Panc1 (cell line): ENCODE measurements at regions not wholly inside any gene's neighbourhood (a gene's known extent, or its start where the extent isn't known, plus 50 kb on each side); places are given as distances from the start of the nearest gene placed in this dataset.

Experiments used
- ATAC-seq: fragments of 200-7000 bp; cut with Tn5 transposase; 2 replicates; pipeline ENCODE4 v1.9.1; 2020; ENCODE audit warnings: mild to moderate bottlenecking, moderate library complexity
- BruUV-seq: library from RNA; stranded (reverse); fragments of 400-500 nt; replicated peaks from 2 replicates; lab custom pipeline; 2021; lab: Mats Ljungman, UMichigan
- CTCF ChIA-PET: fragments of 300-600 bp; sonication (Branson Sonifier 250); formaldehyde crosslinking; loops from one replicate; lab custom pipeline; 2022; ENCODE audit warnings: antibody characterized with exemption; lab: Charles Lee
- POLR2A ChIA-PET: fragments of 300-600 bp; sonication (Branson Sonifier 250); formaldehyde crosslinking; loops from one replicate; lab custom pipeline; 2022; ENCODE audit warnings: antibody characterized with exemption; lab: Charles Lee
- DNase-seq: peaks from one replicate; pipeline ENCODE4 v3.0.0-alpha.2; 2010; ENCODE audit warnings: low read depth, low spot score
- H3K27ac ChIP-seq: 2 replicates; pipeline ENCODE4 v1.5.1; 2011; ENCODE audit warnings: mild to moderate bottlenecking, low read length, inconsistent platforms
- H3K27me3 ChIP-seq: fragments of 200-500 bp; sonication (Bioruptor generic); 2 replicates; pipeline ENCODE4 v1.6.0; 2014; ENCODE audit warnings: low read length, inconsistent platforms; ENCODE audit not compliant: control insufficient read depth, insufficient read depth
- H3K36me3 ChIP-seq: fragments of 200-500 bp; sonication (Bioruptor generic); 2 replicates; pipeline ENCODE4 v1.5.1; 2014; ENCODE audit warnings: inconsistent platforms, mild to moderate bottlenecking, low read length, moderate library complexity; ENCODE audit not compliant: control insufficient read depth, insufficient read depth
- H3K4me1 ChIP-seq: 2 replicates; pipeline ENCODE4 v1.5.1; 2011; ENCODE audit warnings: inconsistent platforms, mild to moderate bottlenecking, low read length, moderate library complexity; ENCODE audit not compliant: control insufficient read depth, insufficient read depth
- H3K4me3 ChIP-seq, 2 experiments: 2 replicates each; pipeline ENCODE4 v1.5.1; 2011 to 2012; ENCODE audit warnings: low read depth in 2 of 2, low read length in 2 of 2, mild to moderate bottlenecking in 2 of 2, inconsistent platforms in 1 of 2, moderate library complexity in 1 of 2
- H3K9me3 ChIP-seq: fragments of 200-500 bp; sonication (Bioruptor generic); 2 replicates; pipeline ENCODE4 v1.5.1; 2014; ENCODE audit warnings: low read depth, mild to moderate bottlenecking, inconsistent platforms, low read length, moderate library complexity; ENCODE audit not compliant: control insufficient read depth, insufficient read depth
- CTCF ChIP-seq: fragments of 450-650 bp; IDR thresholded peaks from 2 replicates; pipeline ENCODE4 v1.5.1; 2017; ENCODE audit warnings: mild to moderate bottlenecking
- POLR2AphosphoS5 ChIP-seq: IDR thresholded peaks from 2 replicates; pipeline ENCODE4 v1.6.1; 2012; ENCODE audit warnings: mild to moderate bottlenecking, low read depth, low read length, moderate library complexity
- REST ChIP-seq, 2 experiments: IDR thresholded peaks; 2 replicates each; pipeline ENCODE4 v1.6.1; 2011 to 2012; ENCODE audit warnings: low read depth in 2 of 2, control low read depth in 1 of 2, low read length in 1 of 2, mild to moderate bottlenecking in 1 of 2, moderate library complexity in 1 of 2; ENCODE audit not compliant: insufficient read depth in 1 of 2
- SIN3A ChIP-seq: IDR thresholded peaks from 2 replicates; pipeline ENCODE4 v1.6.1; 2012; ENCODE audit warnings: low read depth, mild to moderate bottlenecking, low read length, moderate library complexity, borderline replicate concordance; ENCODE audit not compliant: insufficient read depth
- TCF7L2 ChIP-seq: IDR thresholded peaks from 2 replicates; pipeline ENCODE4 v1.6.1; 2011; ENCODE audit warnings: mild to moderate bottlenecking, low read depth, low read length, inconsistent platforms
- in situ Hi-C: cut with HindIII; loops from 2 replicates; pipeline ENCODE4 v1.10.0; 2016; ENCODE audit warnings: low sequenced_read_pairs, low pct_unique_long_range_greater_than_20kb
- intact Hi-C: fragments of 100-400 bp; cut with micrococcal nuclease; formaldehyde crosslinking; loops from one replicate; pipeline ENCODE4 v1.10.0; 2022; ENCODE audit not compliant: unreplicated experiment

GRCh38 chr19:56899943-56900342 lies 59.4 kb upstream of the PEG3 start:
- CTCF ChIA-PET: no interaction called here

GRCh38 chr19:56900573-56901097 lies 60.1 kb upstream of the PEG3 start:
- in situ Hi-C loops: no loop called here
- no peak for ATAC-seq
- CTCF ChIA-PET: no interaction called here

More at GRCh38 chr19:56899943-56900342, 59.4 kb upstream of the PEG3 start:
- POLR2A ChIA-PET: no interaction called here
- Histone ChIP-seq H3K36me3 (no peaks in the 10 kb centered on the region), H3K27me3 (no peaks in the 10 kb centered on the region), H3K27ac (no peak overlapping the region), H3K4me3 (no peak overlapping the region), H3K9me3 (no peaks in the 10 kb centered on the region), H3K4me1 (no peaks in the 10 kb centered on the region)
- TF ChIP-seq REST (IDR thresholded peaks at IDR 0.05; ENCODE audit: insufficient read depth in 1 of 2, low read depth in 2 of 2, low read length in 1 of 2): no peak
- TF ChIP-seq POLR2AphosphoS5: no peak
- TF ChIP-seq CTCF: no peak
- no peak for TF ChIP-seq TCF7L2
- no peak for TF ChIP-seq SIN3A
- BruUV-seq: no TSS peak
- in situ Hi-C loops (no loop called here), intact Hi-C loops (no loop called here)
- DNase-seq: no peak
- no peak for ATAC-seq

More at GRCh38 chr19:56900573-56901097, 60.1 kb upstream of the PEG3 start:
- POLR2A ChIA-PET: no interaction called here
- TF ChIP-seq TCF7L2 (no peak), POLR2AphosphoS5 (no peak), CTCF (no peak), SIN3A (no peak), REST (IDR thresholded peaks at IDR 0.05; ENCODE audit: insufficient read depth in 1 of 2, low read depth in 2 of 2, low read length in 1 of 2) (no peak)
- no peak overlapping the region for H3K27ac ChIP-seq
- no peaks in the 10 kb centered on the region for H3K36me3 ChIP-seq
- H3K4me1 ChIP-seq: no peaks in the 10 kb centered on the region
- no peak for DNase-seq
- H3K4me3 ChIP-seq: no peak overlapping the region
- intact Hi-C loops: no loop called here
- no TSS peak for BruUV-seq
- H3K9me3 ChIP-seq: no peaks in the 10 kb centered on the region
- H3K27me3 ChIP-seq: no peaks in the 10 kb centered on the region
